H9 (cell line): ENCODE measurements at regions not wholly inside any gene's neighbourhood (a gene's known extent, or its start where the extent isn't known, plus 50 kb on each side); places are given as distances from the start of the nearest gene placed in this dataset.

Source experiments
- DNase-seq: peaks from one replicate; pipeline ENCODE4 v3.0.0-alpha.2; 2017
- H2AFZ ChIP-seq: one replicate; pipeline ENCODE4 v1.6.1; 2013; ENCODE audit warnings: mild to moderate bottlenecking, low read length, control low read depth, moderate library complexity
- H2AK5ac ChIP-seq: 2 replicates; pipeline ENCODE4 v1.6.1; 2013; ENCODE audit warnings: low read length, control low read depth, mixed read lengths; ENCODE audit not compliant: insufficient read length
- H2BK120ac ChIP-seq: one replicate; pipeline ENCODE4 v1.6.1; 2013; ENCODE audit warnings: low read depth, mild to moderate bottlenecking, low read length, control low read depth, inconsistent platforms; ENCODE audit not compliant: poor library complexity, severe bottlenecking
- H2BK12ac ChIP-seq: 2 replicates; pipeline ENCODE4 v1.6.1; 2013; ENCODE audit warnings: low read length, control low read depth, mixed read lengths, low read depth; ENCODE audit not compliant: insufficient read length
- H2BK15ac ChIP-seq: 2 replicates; pipeline ENCODE4 v1.6.1; 2013; ENCODE audit warnings: low read depth, low read length, control low read depth
- H2BK20ac ChIP-seq: one replicate; pipeline ENCODE4 v1.6.1; 2013; ENCODE audit warnings: low read depth, mild to moderate bottlenecking, low read length, control low read depth, inconsistent platforms; ENCODE audit not compliant: poor library complexity, severe bottlenecking
- H2BK5ac ChIP-seq: 2 replicates; pipeline ENCODE4 v1.6.1; 2013; ENCODE audit warnings: low read length, control low read depth, mixed read lengths; ENCODE audit not compliant: insufficient read length
- H3K14ac ChIP-seq: 2 replicates; pipeline ENCODE4 v1.6.1; 2013; ENCODE audit warnings: low read length, control low read depth; ENCODE audit not compliant: insufficient read depth
- H3K18ac ChIP-seq: 2 replicates; pipeline ENCODE4 v1.6.1; 2013; ENCODE audit warnings: low read depth, mild to moderate bottlenecking, mixed read lengths, low read length, control low read depth; ENCODE audit not compliant: insufficient read length
- H3K23ac ChIP-seq: 2 replicates; pipeline ENCODE4 v1.6.1; 2013; ENCODE audit warnings: low read length, control low read depth, mixed read lengths, low read depth; ENCODE audit not compliant: insufficient read length
- H3K23me2 ChIP-seq: 2 replicates; pipeline ENCODE4 v1.6.1; 2013; ENCODE audit warnings: low read depth, mild to moderate bottlenecking, mixed read lengths, low read length, control low read depth; ENCODE audit not compliant: insufficient read length, poor library complexity, severe bottlenecking
- H3K27ac ChIP-seq: 2 replicates; pipeline ENCODE4 v1.5.1; 2013; ENCODE audit warnings: low read length, control low read depth, mixed read lengths, low read depth; ENCODE audit not compliant: insufficient read length
- H3K27me3 ChIP-seq: 2 replicates; pipeline ENCODE4 v1.6.1; 2013; ENCODE audit warnings: low read length, control low read depth, inconsistent platforms; ENCODE audit not compliant: insufficient read depth
- H3K4ac ChIP-seq: 2 replicates; pipeline ENCODE4 v1.6.1; 2013; ENCODE audit warnings: low read depth, mild to moderate bottlenecking, control low read depth, inconsistent platforms, low read length, moderate library complexity
- H3K4me1 ChIP-seq: 2 replicates; pipeline ENCODE4 v1.6.1; 2013; ENCODE audit warnings: low read length, control low read depth, inconsistent platforms; ENCODE audit not compliant: insufficient read depth
- H3K4me2 ChIP-seq: 2 replicates; pipeline ENCODE4 v1.6.1; 2013; ENCODE audit warnings: low read length, control low read depth, mixed read lengths; ENCODE audit not compliant: insufficient read length, insufficient read depth
- H3K56ac ChIP-seq: 2 replicates; pipeline ENCODE4 v1.6.1; 2013; ENCODE audit warnings: low read depth, mild to moderate bottlenecking, mixed read lengths, low read length, control low read depth; ENCODE audit not compliant: insufficient read length
- H3K79me1 ChIP-seq: 2 replicates; pipeline ENCODE4 v1.6.1; 2013; ENCODE audit warnings: low read depth, mild to moderate bottlenecking, moderate library complexity, low read length, control low read depth, inconsistent platforms; ENCODE audit not compliant: insufficient read depth, poor library complexity, severe bottlenecking
- H3K79me2 ChIP-seq: 2 replicates; pipeline ENCODE4 v1.6.1; 2013; ENCODE audit warnings: low read length, control low read depth, inconsistent platforms; ENCODE audit not compliant: insufficient read depth
- H3K9ac ChIP-seq: 2 replicates; pipeline ENCODE4 v1.6.1; 2013; ENCODE audit warnings: low read length, control low read depth, mixed read lengths; ENCODE audit not compliant: insufficient read length; ENCODE audit errors: extremely low read depth
- H3K9me3 ChIP-seq: one replicate; pipeline ENCODE4 v1.6.1; 2013; ENCODE audit warnings: low read depth, low read length, inconsistent platforms; ENCODE audit not compliant: control insufficient read depth
- H3T11ph ChIP-seq: one replicate; pipeline ENCODE4 v1.6.1; 2013; ENCODE audit warnings: mild to moderate bottlenecking, low read length, control low read depth, inconsistent platforms
- H4K20me1 ChIP-seq: one replicate; pipeline ENCODE4 v1.6.1; 2013; ENCODE audit not compliant: control insufficient read depth, insufficient read length, insufficient read depth
- H4K5ac ChIP-seq: 2 replicates; pipeline ENCODE4 v1.6.1; 2013; ENCODE audit warnings: low read depth, mild to moderate bottlenecking, mixed read lengths, low read length, control low read depth; ENCODE audit not compliant: insufficient read length
- H4K8ac ChIP-seq: replicated peaks from 2 replicates; pipeline ENCODE4 v1.6.1; 2013; ENCODE audit warnings: low read length, control low read depth, mixed read lengths, low read depth; ENCODE audit not compliant: insufficient read length
- H4K91ac ChIP-seq: 2 replicates; pipeline ENCODE4 v1.6.1; 2013; ENCODE audit warnings: low read depth, mild to moderate bottlenecking, moderate library complexity, mixed read lengths, low read length, control low read depth; ENCODE audit not compliant: insufficient read length
- H3K27ac Mint-ChIP-seq, 3 experiments: 2 replicates in 2 of 3; 3 replicates in 1 of 3; pipeline ENCODE4 v1.8.0; 2020 to 2021; ENCODE audit warnings: mixed read lengths in 3 of 3, mild to moderate bottlenecking in 1 of 3, moderate library complexity in 1 of 3
- H3K27me3 Mint-ChIP-seq: 2 replicates; pipeline ENCODE4 v1.8.0; 2021; ENCODE audit warnings: low read depth, mild to moderate bottlenecking, moderate library complexity, mixed read lengths
- H3K36me3 Mint-ChIP-seq, 3 experiments: 2 replicates in 2 of 3; 3 replicates in 1 of 3; pipeline ENCODE4 v1.8.0; 2020 to 2021; ENCODE audit warnings: low read depth in 3 of 3, mixed read lengths in 3 of 3; ENCODE audit not compliant: insufficient read depth in 1 of 3
- H3K4me1 Mint-ChIP-seq, 2 experiments: 2 replicates each; pipeline ENCODE4 v1.8.0; 2020; ENCODE audit warnings: mixed read lengths in 2 of 2
- H3K4me3 Mint-ChIP-seq, 2 experiments: 2 replicates in 1 of 2; 3 replicates in 1 of 2; pipeline ENCODE4 v1.8.0; 2020 to 2021; ENCODE audit warnings: mild to moderate bottlenecking in 2 of 2, mixed read lengths in 2 of 2, moderate library complexity in 1 of 2
- H3K9me3 Mint-ChIP-seq, 2 experiments: 2 replicates in 1 of 2; 3 replicates in 1 of 2; pipeline ENCODE4 v1.8.0; 2020; ENCODE audit warnings: mild to moderate bottlenecking in 2 of 2, mixed read lengths in 2 of 2, moderate library complexity in 1 of 2
- CTCF ChIP-seq: fragments of 200-600 bp; sonication (generic); conservative IDR thresholded peaks from 3 replicates; pipeline ENCODE4 v1.8.0; 2021; ENCODE audit warnings: antibody characterized with exemption, mild to moderate bottlenecking
- WGBS: extraction: QIAGEN DNeasy Blood & Tissue Kit; methylation state at CpG from one replicate; pipeline ENCODE4 v1.1.7; 2013; ENCODE audit warnings: missing lambda C conversion rate, low lambda C conversion rate, mixed read lengths; ENCODE audit not compliant: insufficient read length; ENCODE audit errors: extremely low coverage; 5-methylcytosine and 5-hydroxymethylcytosine counted together

- no peak overlapping the region for H2AFZ ChIP-seq
Observed at GRCh38 chr5:171543148-171543815, 123.8 kb downstream of the FGF18 start.

More at GRCh38 chr5:171543148-171543815, 123.8 kb downstream of the FGF18 start:
- no peak overlapping the region for H3T11ph ChIP-seq
- H3K4me1 Mint-ChIP-seq, result no peaks in the 10 kb centered on the region
- no peak overlapping the region for H2BK5ac ChIP-seq
- no peak overlapping the region for H3K9ac ChIP-seq
- H3K27ac Mint-ChIP-seq, result no peak overlapping the region
- H3K27me3 Mint-ChIP-seq, result peaks cover 6% of the 10 kb centered on the region
- no peaks in the 10 kb centered on the region for H3K36me3 Mint-ChIP-seq
- no peak overlapping the region for H4K5ac ChIP-seq
- H3K4me3 Mint-ChIP-seq, result no peak overlapping the region
- H3K56ac ChIP-seq, result no peak overlapping the region
- no peak overlapping the region for H4K91ac ChIP-seq
- no peak overlapping the region for H2BK20ac ChIP-seq
- no peak overlapping the region for H4K8ac ChIP-seq
- no peak overlapping the region for H3K18ac ChIP-seq
- H3K79me2 ChIP-seq, result no peaks in the 10 kb centered on the region
- no peak overlapping the region for H2BK15ac ChIP-seq
- H3K79me1 ChIP-seq, result no peaks in the 10 kb centered on the region
- H3K4ac ChIP-seq, result no peak overlapping the region
- no peak overlapping the region for H2BK12ac ChIP-seq
- H2BK120ac ChIP-seq, result no peak overlapping the region
- no peak overlapping the region for H3K4me2 ChIP-seq
- no peaks in the 10 kb centered on the region for H3K23me2 ChIP-seq
- TF ChIP-seq CTCF, result no peak
- H3K4me1 ChIP-seq, result no peaks in the 10 kb centered on the region
- H2AK5ac ChIP-seq, result no peak overlapping the region
- no CpG with 5 or more reads among the region's 13 CpGs for WGBS
- H3K27me3 ChIP-seq, result no peaks in the 10 kb centered on the region
- H3K14ac ChIP-seq, result no peak overlapping the region
- no peaks in the 10 kb centered on the region for H3K9me3 ChIP-seq
- no peaks in the 10 kb centered on the region; a peak in 1 of 5 replicates for H3K9me3 Mint-ChIP-seq
- no peaks in the 10 kb centered on the region for H4K20me1 ChIP-seq
- DNase-seq, result no peak
- no peak overlapping the region for H3K23ac ChIP-seq
- no peak overlapping the region for H3K27ac ChIP-seq
